K562 (cell line): ENCODE measurements at regions not wholly inside any gene's neighbourhood (a gene's known extent, or its start where the extent isn't known, plus 50 kb on each side); places are given as distances from the start of the nearest gene placed in this dataset.

Source experiments
- REST ChIP-seq, 2 experiments: fragments of 450-650 bp; formaldehyde crosslinking in 1 of 2; IDR thresholded peaks; 2 replicates each; pipeline versions ENCODE4 v1.4.0 to v1.6.1; 2014 to 2020; ENCODE audit warnings: mild to moderate bottlenecking in 2 of 2, borderline replicate concordance in 1 of 2, low read depth in 1 of 2
- TCFL5 ChIP-seq: fragments of 250-450 bp; sonication (Bioruptor Pico); conservative IDR thresholded peaks from 2 replicates; pipeline ENCODE4 v1.6.1; 2021; ENCODE audit warnings: mild to moderate bottlenecking, moderate library complexity, matching md5 sums
- ZNF584 ChIP-seq: fragments of 200-800 bp; sonication (Bioruptor generic); IDR thresholded peaks from 2 replicates; pipeline ENCODE4 v1.6.1; 2016; ENCODE audit warnings: low read depth, mild to moderate bottlenecking, missing genetic modification characterization, missing compliant biosample characterization

DNA sequence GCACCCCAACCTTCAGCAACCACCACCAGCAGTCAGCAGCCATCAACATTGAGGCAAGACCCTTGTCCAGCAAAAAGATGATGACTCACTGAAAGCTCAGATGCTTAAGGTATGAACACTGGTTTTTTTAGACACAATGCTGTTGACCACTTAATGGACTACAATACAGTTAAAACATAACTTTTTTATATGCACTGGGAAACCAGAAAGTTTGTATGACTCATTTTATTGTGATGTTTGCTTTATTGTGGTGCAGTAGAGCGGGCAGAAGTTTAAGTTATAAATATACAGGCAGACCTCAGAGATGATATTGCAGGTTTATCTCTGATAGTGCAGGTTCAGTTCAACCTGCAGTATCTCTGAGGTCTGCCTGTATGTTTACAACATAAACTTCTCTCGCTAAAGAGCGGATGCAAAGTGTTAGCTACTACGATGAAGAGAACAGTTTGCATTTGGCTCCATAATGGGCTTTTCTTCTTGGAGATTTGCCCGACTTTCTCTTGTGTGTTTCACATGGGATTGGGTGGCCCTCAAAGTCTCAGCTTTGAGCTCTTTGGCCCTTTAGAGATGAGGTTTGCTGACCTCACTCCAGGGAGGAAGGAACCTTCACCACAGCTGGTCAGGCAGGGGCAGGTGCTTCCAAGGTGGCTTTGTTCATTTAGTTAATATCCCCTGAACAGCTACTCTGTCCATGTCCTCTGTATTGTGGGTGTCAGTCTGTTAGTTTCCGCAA lies 84.4 kb upstream of the SHH start (continued):
- TF ChIP-seq REST (IDR thresholded peaks at IDR 0.05; ENCODE audit: borderline replicate concordance) (no peak), REST (CRISPR knock-in tag; IDR thresholded peaks at IDR 0.05; ENCODE audit: low read depth) (no peak), ZNF584 (CRISPR knock-in tag) (no peak), TCFL5 (CRISPR knock-in tag) (no peak)
- TF ChIP-seq, all 486 proteins: peak for 0
